Posterior vena cava (tissue), 2 donors: ENCODE measurements at regions not wholly inside any gene's neighbourhood (a gene's known extent, or its start where the extent isn't known, plus 50 kb on each side); places are given as distances from the start of the nearest gene placed in this dataset.

Source experiments
- DNase-seq: peaks from one replicate; pipeline ENCODE4 v3.0.0-alpha.2; 2020; ENCODE audit warnings: low spot score
- intact Hi-C, 2 donors: fragments of 100-400 bp; cut with DNase I; formaldehyde crosslinking; loops; one replicate each; pipeline versions ENCODE4 v1.14.1 to v1.14.2; 2022 to 2023
- donor health status: DM: yes; HTN: yes; CAD: no.
- donor health status: DM: yes; HTN: yes; CAD: no.

- intact Hi-C loops: no loop called here
These were observed 977.1 kb downstream of the FAT4 start for GRCh38 chr4:126291886-126292285.

GRCh38 chr4:126298271-126298670 lies 983.5 kb downstream of the FAT4 start:
- intact Hi-C loops: no loop called here

More at GRCh38 chr4:126291886-126292285, 977.1 kb downstream of the FAT4 start:
- no peak for DNase-seq

GRCh38 chr4:126306152-126306869 lies 991.6 kb downstream of the FAT4 start:
- DNase-seq: no peak
- intact Hi-C loops: no loop called here

More at GRCh38 chr4:126298271-126298670, 983.5 kb downstream of the FAT4 start:
- DNase-seq: no peak

- intact Hi-C loops: no loop called here
- DNase-seq: no peak
These were observed 1003.6 kb downstream of the FAT4 start for GRCh38 chr4:126318376-126318775.

GRCh38 chr4:126328914-126329313 lies 1014.2 kb downstream of the FAT4 start:
- intact Hi-C loops: no loop called here
- DNase-seq: no peak

GRCh38 chr4:126338548-126338947 lies 1023.8 kb downstream of the FAT4 start:
- no peak for DNase-seq
- intact Hi-C loops: no loop called here

- intact Hi-C loops: no loop called here
- DNase-seq: no peak
These were observed 1027.2 kb downstream of the FAT4 start for GRCh38 chr4:126341927-126342326.

- intact Hi-C loops: no loop called here
These were observed 1029.7 kb downstream of the FAT4 start for GRCh38 chr4:126344472-126344871.

GRCh38 chr4:126346654-126347053 lies 1031.9 kb downstream of the FAT4 start:
- DNase-seq: no peak
- intact Hi-C loops: no loop called here

More at GRCh38 chr4:126344472-126344871, 1029.7 kb downstream of the FAT4 start:
- DNase-seq: no peak

GRCh38 chr4:126354784-126355183 lies 1040.0 kb downstream of the FAT4 start:
- no peak for DNase-seq
- intact Hi-C loops: no loop called here

- no peak for DNase-seq
- intact Hi-C loops: no loop called here
These were observed 1043.3 kb downstream of the FAT4 start for GRCh38 chr4:126358041-126358440.

GRCh38 chr4:126361287-126361686 lies 1046.5 kb downstream of the FAT4 start:
- DNase-seq: no peak
- intact Hi-C loops: no loop called here

GRCh38 chr4:126364311-126364911 lies 1049.7 kb downstream of the FAT4 start:
- no peak for DNase-seq
- intact Hi-C loops: no loop called here

GRCh38 chr4:126369076-126369475 lies 1054.3 kb downstream of the FAT4 start:
- no peak for DNase-seq
- intact Hi-C loops: no loop called here

GRCh38 chr4:126372634-126373033 lies 1057.9 kb downstream of the FAT4 start:
- intact Hi-C loops: no loop called here
- no peak for DNase-seq

GRCh38 chr4:126375462-126376054 lies 1060.8 kb downstream of the FAT4 start:
- no peak for DNase-seq
- intact Hi-C loops: no loop called here

GRCh38 chr4:126385954-126386353 lies 1071.2 kb downstream of the FAT4 start:
- no peak for DNase-seq
- intact Hi-C loops: no loop called here

- DNase-seq: no peak
- intact Hi-C loops: no loop called here
These were observed 1071.8 kb downstream of the FAT4 start for GRCh38 chr4:126386512-126386911.

- no peak for DNase-seq
- intact Hi-C loops: no loop called here
These were observed 1080.9 kb downstream of the FAT4 start for GRCh38 chr4:126395664-126396063.

GRCh38 chr4:126396121-126396520 lies 1081.4 kb downstream of the FAT4 start:
- DNase-seq: no peak
- intact Hi-C loops: no loop called here

GRCh38 chr4:126396703-126397102 lies 1081.9 kb downstream of the FAT4 start:
- intact Hi-C loops: no loop called here
- no peak for DNase-seq
